ENCODE measurements at regions not wholly inside any gene's neighbourhood (a gene's known extent, or its start where the extent isn't known, plus 50 kb on each side); places are given as distances from the start of the nearest gene placed in this dataset.

DNA sequence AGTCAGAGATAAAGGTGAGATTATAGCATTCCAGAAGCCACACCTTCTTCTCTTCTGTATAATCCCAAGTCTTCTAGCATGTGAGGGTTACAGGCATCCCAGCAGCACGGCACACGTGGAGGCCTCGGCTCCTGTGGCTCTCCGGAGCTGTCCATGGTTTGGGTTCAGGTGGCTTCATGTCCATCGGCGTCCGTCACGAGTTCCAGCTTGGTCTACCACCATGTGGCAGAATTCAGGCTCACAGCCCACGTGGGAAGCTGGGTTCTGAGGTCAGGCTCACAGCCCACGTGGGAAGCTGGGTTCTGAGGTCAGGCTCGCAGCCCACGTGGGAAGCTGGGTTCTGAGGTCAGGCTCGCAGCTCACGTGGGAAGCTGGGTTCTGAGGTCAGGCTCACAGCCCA, 378.3 kb upstream of the SALL3 start:
- Histone ChIP-seq H3K79me2 (ENCODE audit: insufficient read depth, low read depth) (no peaks in the 10 kb centered on the region), H3K4me3 (IDR thresholded peaks at IDR 0.05; ENCODE audit: insufficient read depth, low read depth, low read length) (no peak overlapping the region), H2AFZ (ENCODE audit: low read depth) (no peak overlapping the region), H3K36me3 (ENCODE audit: insufficient read depth) (no peaks in the 10 kb centered on the region), H3K4me1 (ENCODE audit: low read depth, poor library complexity, severe bottlenecking) (no peaks in the 10 kb centered on the region), H3K27ac (no peak overlapping the region), H3K9ac (no peak overlapping the region), H3K4me2 (no peak overlapping the region), H4K20me1 (ENCODE audit: insufficient read depth) (no peaks in the 10 kb centered on the region), H3K27me3 (ENCODE audit: insufficient read depth, low read depth) (no peaks in the 10 kb centered on the region)
- TF ChIP-seq, protein P1, sequence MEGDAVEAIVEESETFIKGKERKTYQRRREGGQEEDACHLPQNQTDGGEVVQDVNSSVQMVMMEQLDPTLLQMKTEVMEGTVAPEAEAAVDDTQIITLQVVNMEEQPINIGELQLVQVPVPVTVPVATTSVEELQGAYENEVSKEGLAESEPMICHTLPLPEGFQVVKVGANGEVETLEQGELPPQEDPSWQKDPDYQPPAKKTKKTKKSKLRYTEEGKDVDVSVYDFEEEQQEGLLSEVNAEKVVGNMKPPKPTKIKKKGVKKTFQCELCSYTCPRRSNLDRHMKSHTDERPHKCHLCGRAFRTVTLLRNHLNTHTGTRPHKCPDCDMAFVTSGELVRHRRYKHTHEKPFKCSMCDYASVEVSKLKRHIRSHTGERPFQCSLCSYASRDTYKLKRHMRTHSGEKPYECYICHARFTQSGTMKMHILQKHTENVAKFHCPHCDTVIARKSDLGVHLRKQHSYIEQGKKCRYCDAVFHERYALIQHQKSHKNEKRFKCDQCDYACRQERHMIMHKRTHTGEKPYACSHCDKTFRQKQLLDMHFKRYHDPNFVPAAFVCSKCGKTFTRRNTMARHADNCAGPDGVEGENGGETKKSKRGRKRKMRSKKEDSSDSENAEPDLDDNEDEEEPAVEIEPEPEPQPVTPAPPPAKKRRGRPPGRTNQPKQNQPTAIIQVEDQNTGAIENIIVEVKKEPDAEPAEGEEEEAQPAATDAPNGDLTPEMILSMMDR (conservative IDR thresholded peaks at IDR 0.05; ENCODE audit: low read depth, low read length): no peak

DNA sequence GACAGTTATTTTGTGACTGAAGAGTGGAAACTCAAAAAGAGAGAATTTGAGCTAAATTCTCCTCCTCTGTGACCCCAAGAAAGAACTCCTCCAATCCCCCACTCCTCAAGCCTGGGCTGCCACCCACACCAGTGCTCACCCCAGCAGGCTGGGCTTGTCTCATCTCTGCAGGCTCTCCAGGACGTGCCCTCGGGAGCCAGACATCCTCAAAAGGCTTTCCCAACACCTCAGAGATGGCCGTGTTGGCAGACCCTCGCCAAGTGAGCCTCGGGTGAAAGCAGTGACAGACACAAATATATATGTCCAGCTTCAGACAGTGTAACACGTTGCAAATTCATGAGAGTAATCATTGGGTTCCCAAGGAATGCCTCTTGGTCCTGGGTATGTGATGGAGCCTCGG, 377.7 kb upstream of the SALL3 start:
- H3K4me1 ChIP-seq (ENCODE audit: low read depth, poor library complexity, severe bottlenecking): no peaks in the 10 kb centered on the region
- no peak overlapping the region for H3K27ac ChIP-seq
- no peak overlapping the region for H3K9ac ChIP-seq
- H3K4me2 ChIP-seq: no peak overlapping the region
- no peaks in the 10 kb centered on the region for H4K20me1 ChIP-seq (ENCODE audit: insufficient read depth)
- no peaks in the 10 kb centered on the region for H3K27me3 ChIP-seq (ENCODE audit: insufficient read depth, low read depth)
- no peak overlapping the region for H2AFZ ChIP-seq (ENCODE audit: low read depth)
- no peaks in the 10 kb centered on the region for H3K79me2 ChIP-seq (ENCODE audit: insufficient read depth, low read depth)
- TF ChIP-seq, protein P1 (conservative IDR thresholded peaks at IDR 0.05; ENCODE audit: low read depth, low read length): no peak
- H3K36me3 ChIP-seq (ENCODE audit: insufficient read depth): no peaks in the 10 kb centered on the region
- H3K4me3 ChIP-seq (IDR thresholded peaks at IDR 0.05; ENCODE audit: insufficient read depth, low read depth, low read length): no peak overlapping the region

DNA sequence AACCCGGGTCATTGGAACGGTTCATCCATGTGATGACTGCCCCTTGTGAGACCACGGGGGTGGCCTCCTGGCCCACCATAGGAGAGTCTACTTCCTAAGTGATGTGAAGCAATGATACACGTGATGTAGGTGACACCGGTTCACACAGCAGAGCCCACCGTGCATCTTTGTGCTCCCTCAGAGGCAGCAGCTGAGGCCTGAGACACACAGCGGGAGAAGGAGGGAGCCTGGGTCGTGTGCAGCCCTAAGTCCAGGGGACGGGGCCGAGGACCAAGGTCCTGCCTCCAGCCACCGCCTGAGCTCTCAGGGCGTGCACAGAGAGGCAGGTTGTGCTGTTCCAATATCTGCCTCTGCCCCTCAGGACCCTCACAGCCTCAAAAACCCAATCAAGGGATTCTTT, 377.2 kb upstream of the SALL3 start:
- Histone ChIP-seq H3K4me1 (ENCODE audit: low read depth, poor library complexity, severe bottlenecking) (no peaks in the 10 kb centered on the region), H3K27ac (no peak overlapping the region), H3K79me2 (ENCODE audit: insufficient read depth, low read depth) (no peaks in the 10 kb centered on the region), H3K4me3 (IDR thresholded peaks at IDR 0.05; ENCODE audit: insufficient read depth, low read depth, low read length) (no peak overlapping the region), H3K27me3 (ENCODE audit: insufficient read depth, low read depth) (no peaks in the 10 kb centered on the region), H3K9ac (no peak overlapping the region), H3K4me2 (no peak overlapping the region), H3K36me3 (ENCODE audit: insufficient read depth) (no peaks in the 10 kb centered on the region), H2AFZ (ENCODE audit: low read depth) (no peak overlapping the region), H4K20me1 (ENCODE audit: insufficient read depth) (no peaks in the 10 kb centered on the region)
- TF ChIP-seq, protein P1 (conservative IDR thresholded peaks at IDR 0.05; ENCODE audit: low read depth, low read length): no peak

DNA sequence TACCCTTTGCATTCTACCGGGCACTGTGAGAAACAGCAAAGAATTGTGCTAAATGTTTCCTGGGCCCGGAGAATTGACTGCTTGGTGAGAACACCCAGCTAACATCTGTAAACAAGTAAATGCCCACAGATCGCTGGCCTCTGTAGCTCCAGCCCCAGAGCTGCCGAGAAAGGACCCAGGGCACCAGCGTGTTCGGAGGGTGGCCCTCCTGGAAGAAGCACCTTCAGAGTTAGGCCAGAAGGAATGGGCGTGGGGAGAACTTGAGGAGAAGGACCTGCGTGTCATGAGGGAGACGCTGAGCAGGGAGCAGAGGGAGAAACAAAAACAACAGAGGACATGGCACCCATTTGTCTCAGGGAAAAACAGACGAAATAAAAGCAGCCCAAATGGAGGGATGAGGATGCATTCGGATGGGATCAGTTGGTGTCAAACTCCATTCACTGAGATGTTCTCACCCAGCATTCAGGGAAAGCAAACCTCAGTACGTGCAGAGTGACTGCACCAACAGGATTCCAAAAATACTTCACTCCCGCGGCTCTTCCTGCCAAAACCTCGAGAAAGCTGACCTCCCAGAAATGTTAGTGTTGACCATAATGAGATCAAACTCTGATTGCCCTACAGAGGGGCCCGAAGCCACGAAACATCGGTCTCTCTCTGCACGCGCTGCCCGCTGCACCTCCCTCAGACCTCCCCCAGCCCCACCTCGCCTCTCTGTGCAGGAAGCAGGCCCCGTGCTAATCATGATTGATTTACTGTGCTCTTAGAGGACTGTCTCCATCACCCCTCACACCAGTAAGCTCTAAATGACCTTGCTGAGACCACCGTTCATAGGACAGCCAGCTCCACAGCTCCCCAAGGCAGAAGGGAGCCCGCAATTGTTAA, 376.3 kb upstream of the SALL3 start:
- H4K20me1 ChIP-seq (ENCODE audit: insufficient read depth): no peaks in the 10 kb centered on the region
- TF ChIP-seq, protein P1 (conservative IDR thresholded peaks at IDR 0.05; ENCODE audit: low read depth, low read length): no peak
- no peak overlapping the region for H3K9ac ChIP-seq
- no peaks in the 10 kb centered on the region for H3K27me3 ChIP-seq (ENCODE audit: insufficient read depth, low read depth)
- H3K4me3 ChIP-seq (IDR thresholded peaks at IDR 0.05; ENCODE audit: insufficient read depth, low read depth, low read length): no peak overlapping the region
- H3K27ac ChIP-seq: no peak overlapping the region
- H2AFZ ChIP-seq (ENCODE audit: low read depth): no peak overlapping the region
- H3K4me2 ChIP-seq: no peak overlapping the region
- no peaks in the 10 kb centered on the region for H3K4me1 ChIP-seq (ENCODE audit: low read depth, poor library complexity, severe bottlenecking)
- no peaks in the 10 kb centered on the region for H3K36me3 ChIP-seq (ENCODE audit: insufficient read depth)
- no peaks in the 10 kb centered on the region for H3K79me2 ChIP-seq (ENCODE audit: insufficient read depth, low read depth)

All from KMS-11 (cell line).